Large intestine (tissue), 3 donors: ENCODE measurements at regions not wholly inside any gene's neighbourhood (a gene's known extent, or its start where the extent isn't known, plus 50 kb on each side); places are given as distances from the start of the nearest gene placed in this dataset.

Experiments used
- DNase-seq, 2 donors: peaks; one replicate each; pipeline versions ENCODE4 v3.0.0 to v3.0.0-alpha.2; 2013
- H3K27ac ChIP-seq: one replicate; pipeline ENCODE4 v1.5.1; 2013; ENCODE audit warnings: low read length
- H3K27me3 ChIP-seq: 2 replicates; pipeline ENCODE4 v1.6.1; 2013; ENCODE audit warnings: low read length; ENCODE audit not compliant: control insufficient read depth, insufficient read depth
- H3K36me3 ChIP-seq: 2 replicates; pipeline ENCODE4 v1.6.1; 2013; ENCODE audit warnings: low read length; ENCODE audit not compliant: control insufficient read depth, insufficient read depth
- H3K4me1 ChIP-seq: one replicate; pipeline ENCODE4 v1.6.1; 2013; ENCODE audit warnings: low read length; ENCODE audit not compliant: control insufficient read depth, insufficient read depth
- H3K4me3 ChIP-seq: one replicate; pipeline ENCODE4 v1.5.1; 2013; ENCODE audit warnings: low read length
- H3K9me3 ChIP-seq: one replicate; pipeline ENCODE4 v1.6.1; 2013; ENCODE audit warnings: mild to moderate bottlenecking, low read depth, low read length, moderate library complexity; ENCODE audit not compliant: control insufficient read depth
- WGBS: methylation state at CpG from one replicate; pipeline ENCODE4 v1.1.5; 2013; ENCODE audit warnings: low lambda C conversion rate; ENCODE audit not compliant: insufficient coverage; 5-methylcytosine and 5-hydroxymethylcytosine counted together

GRCh38 chr2:5493256-5493655, 198.9 kb upstream of the SOX11 start:
- Histone ChIP-seq H3K9me3 (peaks cover 6% of the 10 kb centered on the region), H3K36me3 (no peaks in the 10 kb centered on the region), H3K4me3 (no peak overlapping the region), H3K27me3 (no peaks in the 10 kb centered on the region), H3K27ac (no peak overlapping the region), H3K4me1 (peaks cover 14% of the 10 kb centered on the region)
- no CpG with 5 or more reads among the region's 17 CpGs for WGBS
- no peak for DNase-seq

GRCh38 chr2:5494212-5494611, 198.0 kb upstream of the SOX11 start:
- no peaks in the 10 kb centered on the region for H3K27me3 ChIP-seq
- WGBS = 63% methylated on average over 1 of the region's 8 CpGs
- H3K27ac ChIP-seq = no peak overlapping the region
- peaks cover 6% of the 10 kb centered on the region for H3K9me3 ChIP-seq
- H3K4me1 ChIP-seq = peaks cover 14% of the 10 kb centered on the region
- no peak for DNase-seq
- no peak overlapping the region for H3K4me3 ChIP-seq
- no peaks in the 10 kb centered on the region for H3K36me3 ChIP-seq

GRCh38 chr2:5495586-5495985, 196.6 kb upstream of the SOX11 start:
- no peaks in the 10 kb centered on the region for H3K27me3 ChIP-seq
- H3K4me1 ChIP-seq = peaks cover 14% of the 10 kb centered on the region
- H3K36me3 ChIP-seq = no peaks in the 10 kb centered on the region
- peak overlapping the region; percentile 46 for H3K4me3 ChIP-seq
- DNase-seq = peak in 1 of 2 donors; percentile 43
- peak overlapping the region; percentile 68 for H3K27ac ChIP-seq
- H3K9me3 ChIP-seq = peaks cover 6% of the 10 kb centered on the region
- WGBS = 25% methylated on average over 8 of the region's 8 CpGs

- Histone ChIP-seq H3K4me1 (peaks cover 3% of the 10 kb centered on the region), H3K27ac (no peak overlapping the region), H3K4me3 (no peak overlapping the region), H3K36me3 (no peaks in the 10 kb centered on the region), H3K27me3 (no peaks in the 10 kb centered on the region), H3K9me3 (peaks cover 6% of the 10 kb centered on the region)
- no peak for DNase-seq
- no CpG with 5 or more reads among the region's 10 CpGs for WGBS
These were observed 194.3 kb upstream of the SOX11 start for GRCh38 chr2:5497874-5498273.

- no CpG with 5 or more reads among the region's 1 CpG for WGBS
- Histone ChIP-seq H3K9me3 (peaks cover 2% of the 10 kb centered on the region), H3K27me3 (no peaks in the 10 kb centered on the region), H3K36me3 (no peaks in the 10 kb centered on the region), H3K27ac (no peak overlapping the region), H3K4me3 (no peak overlapping the region), H3K4me1 (peaks cover 3% of the 10 kb centered on the region)
- no peak for DNase-seq
These were observed 190.4 kb upstream of the SOX11 start for GRCh38 chr2:5501807-5502206.

GRCh38 chr2:5502385-5502784, 189.8 kb upstream of the SOX11 start:
- H3K9me3 ChIP-seq = peaks cover 2% of the 10 kb centered on the region
- H3K36me3 ChIP-seq = no peaks in the 10 kb centered on the region
- 60% methylated on average over 1 of the region's 3 CpGs for WGBS
- no peak overlapping the region for H3K4me3 ChIP-seq
- H3K27me3 ChIP-seq = no peaks in the 10 kb centered on the region
- no peaks in the 10 kb centered on the region for H3K4me1 ChIP-seq
- no peak overlapping the region for H3K27ac ChIP-seq
- DNase-seq = no peak

- Histone ChIP-seq H3K4me3 (no peak overlapping the region), H3K4me1 (no peaks in the 10 kb centered on the region), H3K27me3 (no peaks in the 10 kb centered on the region), H3K27ac (no peak overlapping the region), H3K36me3 (no peaks in the 10 kb centered on the region), H3K9me3 (peaks cover 2% of the 10 kb centered on the region)
- no peak for DNase-seq
- 100% methylated on average over 1 of the region's 3 CpGs for WGBS
These were observed 187.4 kb upstream of the SOX11 start for GRCh38 chr2:5504756-5505155.

GRCh38 chr2:5507367-5507766, 184.8 kb upstream of the SOX11 start:
- H3K36me3 ChIP-seq = no peaks in the 10 kb centered on the region
- H3K27ac ChIP-seq = no peak overlapping the region
- no peaks in the 10 kb centered on the region for H3K27me3 ChIP-seq
- 47% methylated on average over 3 of the region's 10 CpGs for WGBS
- H3K4me1 ChIP-seq = no peaks in the 10 kb centered on the region
- DNase-seq = no peak
- no peak overlapping the region for H3K4me3 ChIP-seq
- peaks cover 2% of the 10 kb centered on the region for H3K9me3 ChIP-seq

GRCh38 chr2:5509362-5509761, 182.8 kb upstream of the SOX11 start:
- WGBS = 100% methylated on average over 1 of the region's 7 CpGs
- no peaks in the 10 kb centered on the region for H3K36me3 ChIP-seq
- DNase-seq = no peak
- no peaks in the 10 kb centered on the region for H3K4me1 ChIP-seq
- no peak overlapping the region for H3K4me3 ChIP-seq
- H3K27me3 ChIP-seq = no peaks in the 10 kb centered on the region
- H3K27ac ChIP-seq = no peak overlapping the region
- peaks cover 2% of the 10 kb centered on the region for H3K9me3 ChIP-seq

GRCh38 chr2:5510082-5510481, 182.1 kb upstream of the SOX11 start:
- Histone ChIP-seq H3K27ac (no peak overlapping the region), H3K4me3 (no peak overlapping the region), H3K27me3 (no peaks in the 10 kb centered on the region), H3K36me3 (no peaks in the 10 kb centered on the region), H3K9me3 (peaks cover 2% of the 10 kb centered on the region), H3K4me1 (no peaks in the 10 kb centered on the region)
- 100% methylated on average over 1 of the region's 4 CpGs for WGBS
- no peak for DNase-seq

- DNase-seq = no peak
- Histone ChIP-seq H3K27me3 (no peaks in the 10 kb centered on the region), H3K27ac (no peak overlapping the region), H3K36me3 (no peaks in the 10 kb centered on the region), H3K9me3 (no peaks in the 10 kb centered on the region), H3K4me1 (peaks cover 15% of the 10 kb centered on the region), H3K4me3 (no peak overlapping the region)
- WGBS = 100% methylated on average over 1 of the region's 2 CpGs
These were observed 176.5 kb upstream of the SOX11 start for GRCh38 chr2:5515693-5516092.
